Esophagus (tissue), 2 donors: ENCODE measurements at regions not wholly inside any gene's neighbourhood (a gene's known extent, or its start where the extent isn't known, plus 50 kb on each side); places are given as distances from the start of the nearest gene placed in this dataset.
"Not testable (repeated sequence)": the region's sequence is repeated elsewhere in the genome, so short reads cannot be mapped to it uniquely, and the experiment has no call there.

Experiments
- H3K27ac ChIP-seq, 2 donors: one replicate each; pipeline ENCODE4 v1.5.1; 2013; ENCODE audit warnings: low read depth in 2 of 2, mild to moderate bottlenecking in 2 of 2, inconsistent platforms in 1 of 2, low read length in 1 of 2, moderate library complexity in 1 of 2
- H3K27me3 ChIP-seq, 2 donors: one replicate each; pipeline ENCODE4 v1.6.1; 2013; ENCODE audit warnings: low read length in 2 of 2, control low read depth in 1 of 2, mild to moderate bottlenecking in 1 of 2; ENCODE audit not compliant: insufficient read depth in 2 of 2, control insufficient read depth in 1 of 2
- H3K36me3 ChIP-seq, 2 donors: one replicate each; pipeline ENCODE4 v1.6.1; 2013; ENCODE audit warnings: low read length in 1 of 2; ENCODE audit not compliant: control insufficient read depth in 2 of 2, insufficient read depth in 2 of 2
- H3K4me1 ChIP-seq, 2 donors: one replicate each; pipeline ENCODE4 v1.6.1; 2013; ENCODE audit warnings: low read length in 1 of 2; ENCODE audit not compliant: control insufficient read depth in 2 of 2, insufficient read depth in 2 of 2
- H3K4me3 ChIP-seq, 2 donors: one replicate each; pipeline ENCODE4 v1.5.1; 2013; ENCODE audit warnings: low read length in 2 of 2, mild to moderate bottlenecking in 2 of 2, low read depth in 1 of 2, moderate library complexity in 1 of 2
- H3K9me3 ChIP-seq, 2 donors: one replicate each; pipeline ENCODE4 v1.6.1; 2013; ENCODE audit warnings: mild to moderate bottlenecking in 2 of 2, low read depth in 1 of 2, low read length in 1 of 2, moderate library complexity in 1 of 2; ENCODE audit not compliant: control insufficient read depth in 2 of 2, insufficient read depth in 1 of 2
- WGBS, 2 donors: extraction: QIAGEN DNeasy Blood & Tissue Kit; methylation state at CpG; one replicate each; pipeline ENCODE4 v1.1.7; 2013; 5-methylcytosine and 5-hydroxymethylcytosine counted together
- donor health status: healthy with polysubstance abuse.
- donor health status: Bipolar disorder and iron deficiency.

GRCh38 chrX:10983526-10983925 is 127.6 kb upstream of the HCCS start:
- WGBS, 2 donors: 80 to 95% methylated on average over 4 of the region's 4 CpGs
- no peaks in the 10 kb centered on the region for H3K27me3 ChIP-seq
- no peaks in the 10 kb centered on the region for H3K4me1 ChIP-seq

DNA sequence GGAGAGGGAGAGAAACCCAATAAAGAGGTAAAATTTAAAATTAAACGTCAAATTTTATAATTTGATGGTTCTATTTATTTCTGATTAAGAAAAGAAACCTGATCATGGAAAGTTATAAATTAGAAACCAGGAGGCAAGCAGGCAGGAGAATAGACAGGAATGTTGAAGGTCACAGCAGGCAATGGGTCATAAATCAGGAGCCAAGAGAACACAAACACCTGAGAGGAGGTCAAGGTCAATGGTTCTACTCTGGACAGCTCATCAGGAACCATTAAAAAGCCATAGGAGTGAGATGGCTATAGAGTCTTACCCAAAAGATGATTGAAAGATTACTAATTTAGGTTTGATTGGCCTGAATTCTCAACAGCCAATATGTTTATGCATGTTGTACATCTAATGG is 126.9 kb upstream of the HCCS start:
- H3K9me3 ChIP-seq: no peaks in the 10 kb centered on the region
- no peaks in the 10 kb centered on the region for H3K36me3 ChIP-seq
- H3K4me1 ChIP-seq: no peaks in the 10 kb centered on the region
- no peaks in the 10 kb centered on the region for H3K27me3 ChIP-seq
- H3K4me3 ChIP-seq: no peak overlapping the region
- H3K27ac ChIP-seq: no peak overlapping the region
- 78 to 98% methylated on average over 1 of the region's 1 CpG for WGBS, 2 donors

More at GRCh38 chrX:10983526-10983925, 127.6 kb upstream of the HCCS start:
- no peaks in the 10 kb centered on the region for H3K9me3 ChIP-seq
- H3K36me3 ChIP-seq: no peaks in the 10 kb centered on the region
- H3K27ac ChIP-seq: no peak overlapping the region
- no peak overlapping the region for H3K4me3 ChIP-seq

GRCh38 chrX:10986616-10987015 is 124.5 kb upstream of the HCCS start:
- Histone ChIP-seq H3K27me3 (no peaks in the 10 kb centered on the region), H3K36me3 (no peaks in the 10 kb centered on the region), H3K4me3 (no peak overlapping the region), H3K4me1 (no peaks in the 10 kb centered on the region), H3K27ac (no peak overlapping the region), H3K9me3 (no peaks in the 10 kb centered on the region)
- 37 to 59% methylated on average over 2 of the region's 2 CpGs for WGBS, 2 donors

DNA sequence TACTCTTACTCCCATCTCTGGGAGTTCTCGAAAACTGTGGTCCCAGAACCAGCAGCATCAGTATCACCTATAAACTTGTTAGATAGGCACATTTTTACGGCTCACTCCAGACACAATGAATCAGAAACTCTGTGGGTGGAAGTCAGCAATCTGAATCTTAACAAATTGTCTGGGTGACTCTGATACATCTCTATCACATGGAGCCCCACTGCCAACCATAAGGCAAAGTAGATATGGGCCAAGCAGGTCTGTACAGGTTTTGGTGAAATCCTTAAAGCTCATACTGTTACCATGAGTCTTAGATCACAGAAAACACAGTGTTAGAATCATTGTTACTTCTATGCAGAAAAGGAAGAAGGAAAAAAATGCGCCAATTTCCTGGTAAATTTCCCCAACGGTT is 122.5 kb upstream of the HCCS start:
- no peaks in the 10 kb centered on the region for H3K9me3 ChIP-seq
- no peaks in the 10 kb centered on the region for H3K4me1 ChIP-seq
- no peaks in the 10 kb centered on the region for H3K36me3 ChIP-seq
- 75 to 92% methylated on average over 4 of the region's 4 CpGs for WGBS, 2 donors
- H3K4me3 ChIP-seq: no peak overlapping the region
- H3K27me3 ChIP-seq: no peaks in the 10 kb centered on the region
- no peak overlapping the region for H3K27ac ChIP-seq

GRCh38 chrX:10989386-10989785 is 121.7 kb upstream of the HCCS start:
- Histone ChIP-seq H3K9me3 (no peaks in the 10 kb centered on the region), H3K4me1 (no peaks in the 10 kb centered on the region), H3K4me3 (no peak overlapping the region), H3K36me3 (no peaks in the 10 kb centered on the region), H3K27ac (no peak overlapping the region), H3K27me3 (no peaks in the 10 kb centered on the region)
- 76 to 89% methylated on average over 3 of the region's 3 CpGs for WGBS, 2 donors

DNA sequence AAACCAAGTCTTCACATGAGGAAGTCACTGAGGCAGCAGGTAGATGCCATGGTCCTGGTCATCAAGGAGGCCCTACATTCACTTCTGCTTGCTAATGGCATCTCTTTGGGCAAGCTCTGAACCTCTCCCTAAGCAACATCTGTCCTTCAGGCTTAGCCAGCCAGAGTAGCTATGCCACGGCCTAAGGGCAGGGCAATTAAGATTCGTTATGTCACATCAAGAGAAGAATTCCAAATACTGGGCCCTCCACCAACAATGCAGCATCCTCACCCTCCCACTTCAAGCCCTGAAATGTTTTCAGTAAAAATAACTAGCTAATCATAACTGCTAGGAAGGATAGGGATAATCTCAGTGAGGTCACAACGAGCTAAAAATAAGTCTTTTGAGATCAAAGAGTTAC is 120.7 kb upstream of the HCCS start:
- H3K9me3 ChIP-seq: no peaks in the 10 kb centered on the region
- no peak overlapping the region for H3K4me3 ChIP-seq
- H3K27ac ChIP-seq: no peak overlapping the region
- H3K36me3 ChIP-seq: no peaks in the 10 kb centered on the region
- H3K4me1 ChIP-seq: no peaks in the 10 kb centered on the region
- WGBS, 2 donors: 59 to 60% methylated on average over 3 of the region's 3 CpGs
- no peaks in the 10 kb centered on the region for H3K27me3 ChIP-seq

DNA sequence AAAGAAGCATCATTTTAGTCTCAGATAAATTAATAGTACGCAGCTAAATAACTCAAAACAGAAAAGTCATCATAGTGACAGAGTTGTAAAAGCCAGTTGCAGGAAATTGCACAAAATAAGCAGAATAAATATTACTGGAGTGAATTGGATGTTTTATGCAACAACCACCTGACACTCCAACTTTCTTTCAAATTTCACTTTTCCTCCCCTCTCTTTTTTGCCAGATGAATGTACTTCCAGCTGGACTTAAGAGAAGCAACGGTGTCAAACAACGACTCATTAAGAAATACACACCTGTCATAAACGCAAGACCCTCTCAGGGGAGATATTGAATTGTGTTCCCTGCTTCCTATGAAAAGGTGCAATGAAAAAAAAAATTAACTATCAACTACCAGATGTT is 120.2 kb upstream of the HCCS start:
- H3K4me3 ChIP-seq: no peak overlapping the region
- H3K27ac ChIP-seq: no peak overlapping the region
- 75 to 82% methylated on average over 4 of the region's 4 CpGs for WGBS, 2 donors
- H3K36me3 ChIP-seq: no peaks in the 10 kb centered on the region
- no peaks in the 10 kb centered on the region for H3K27me3 ChIP-seq
- no peaks in the 10 kb centered on the region for H3K9me3 ChIP-seq
- no peaks in the 10 kb centered on the region for H3K4me1 ChIP-seq

GRCh38 chrX:10992110-10992509 is 119.0 kb upstream of the HCCS start:
- no peaks in the 10 kb centered on the region for H3K9me3 ChIP-seq
- no peaks in the 10 kb centered on the region for H3K36me3 ChIP-seq
- no peak overlapping the region for H3K27ac ChIP-seq
- no peaks in the 10 kb centered on the region for H3K4me1 ChIP-seq
- no peak overlapping the region for H3K4me3 ChIP-seq
- H3K27me3 ChIP-seq: no peaks in the 10 kb centered on the region
- 50 to 78% methylated on average over 1 of the region's 1 CpG for WGBS, 2 donors

- H3K27ac ChIP-seq, H3K36me3 ChIP-seq, H3K27me3 ChIP-seq, H3K4me1 ChIP-seq, H3K9me3 ChIP-seq, H3K4me3 ChIP-seq: not testable (repeated sequence)
- WGBS, 2 donors: 72 to 91% methylated on average over 6 to 7 of the region's 9 CpGs
These were observed 104.1 kb upstream of the HCCS start for GRCh38 chrX:11007076-11007475.

- no peaks in the 10 kb centered on the region for H3K36me3 ChIP-seq
- 76 to 97% methylated on average over 1 of the region's 1 CpG for WGBS, 2 donors
- H3K27ac ChIP-seq: no peak overlapping the region
- H3K4me1 ChIP-seq: no peaks in the 10 kb centered on the region
- H3K4me3 ChIP-seq: no peak overlapping the region
- H3K9me3 ChIP-seq: no peaks in the 10 kb centered on the region
- no peaks in the 10 kb centered on the region for H3K27me3 ChIP-seq
These were observed 100.7 kb upstream of the HCCS start for GRCh38 chrX:11010476-11010875.
